Peyer's patch (tissue), 4 donors: ENCODE measurements at regions not wholly inside any gene's neighbourhood (a gene's known extent, or its start where the extent isn't known, plus 50 kb on each side); places are given as distances from the start of the nearest gene placed in this dataset.

Source experiments
- DNase-seq, 3 donors: peaks; one replicate each; pipeline ENCODE4 v3.0.0-alpha.2; 2017 to 2019
- H3K27ac ChIP-seq, 4 donors: fragments of 200-600 bp; sonication (generic); one replicate each; pipeline ENCODE4 v1.5.1; 2016 to 2019
- H3K27me3 ChIP-seq, 2 donors: fragments of 200-600 bp; sonication (generic); one replicate each; pipeline ENCODE4 v1.5.1; 2019
- H3K36me3 ChIP-seq, 3 donors: fragments of 200-600 bp; sonication (generic); one replicate each; pipeline ENCODE4 v1.5.1; 2016 to 2019
- H3K4me1 ChIP-seq, 4 donors: fragments of 200-600 bp; sonication (generic); one replicate each; pipeline ENCODE4 v1.5.1; 2016 to 2019
- H3K4me3 ChIP-seq, 4 donors: fragments of 200-600 bp; sonication (generic); 1 replicate in 3 of 4; 2 replicates in 1 of 4; pipeline ENCODE4 v1.5.1; 2016 to 2019; ENCODE audit warnings: mild to moderate bottlenecking in 1 of 4
- H3K9me3 ChIP-seq, 4 donors: fragments of 200-600 bp; sonication (generic); one replicate each; pipeline ENCODE4 v1.5.1; 2016 to 2019; ENCODE audit warnings: mild to moderate bottlenecking in 1 of 4
- POLR2A ChIP-seq, 2 donors: fragments of 450-650 bp; IDR thresholded peaks; one replicate each; pipeline ENCODE4 v1.5.1; 2017; ENCODE audit warnings: antibody characterized with exemption in 2 of 2, mild to moderate bottlenecking in 2 of 2, moderate library complexity in 2 of 2
- TF ChIP-seq, protein P1 (sequence below), 6 experiments: fragments of 450-650 bp in 4 of 6; fragments of 200-600 bp in 2 of 6; sonication (generic) in 1 of 6; IDR thresholded peaks; one replicate each; pipeline ENCODE4 v1.5.1; 2017 to 2019; ENCODE audit warnings: antibody characterized with exemption in 6 of 6, mild to moderate bottlenecking in 3 of 6, moderate library complexity in 1 of 6

DNA sequence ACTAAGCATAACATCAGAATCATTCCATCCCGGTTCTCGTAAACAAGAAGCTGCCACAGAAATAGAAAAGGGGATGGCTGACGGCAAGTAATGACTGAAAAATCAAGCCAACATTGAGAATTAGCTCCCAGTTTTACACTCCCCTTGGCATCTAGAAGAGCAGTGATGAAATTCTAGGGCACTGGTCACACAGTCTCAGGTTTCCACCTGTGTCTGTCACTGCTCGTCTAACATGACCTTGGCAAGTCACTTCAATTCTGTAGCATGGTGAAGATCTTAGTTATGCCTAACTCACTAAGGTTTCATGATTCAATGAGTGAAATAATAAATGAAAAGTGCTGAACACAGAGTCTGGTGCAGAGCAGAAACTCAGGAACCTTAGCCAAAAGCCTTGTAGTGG, 272.3 kb upstream of the ARRDC4 start:
- no peaks in the 10 kb centered on the region for H3K36me3 ChIP-seq
- no peaks in the 10 kb centered on the region for H3K9me3 ChIP-seq
- H3K27me3 ChIP-seq = no peaks in the 10 kb centered on the region
- TF ChIP-seq POLR2A (IDR thresholded peaks at IDR 0.05) = no peak
- TF ChIP-seq, protein P1, sequence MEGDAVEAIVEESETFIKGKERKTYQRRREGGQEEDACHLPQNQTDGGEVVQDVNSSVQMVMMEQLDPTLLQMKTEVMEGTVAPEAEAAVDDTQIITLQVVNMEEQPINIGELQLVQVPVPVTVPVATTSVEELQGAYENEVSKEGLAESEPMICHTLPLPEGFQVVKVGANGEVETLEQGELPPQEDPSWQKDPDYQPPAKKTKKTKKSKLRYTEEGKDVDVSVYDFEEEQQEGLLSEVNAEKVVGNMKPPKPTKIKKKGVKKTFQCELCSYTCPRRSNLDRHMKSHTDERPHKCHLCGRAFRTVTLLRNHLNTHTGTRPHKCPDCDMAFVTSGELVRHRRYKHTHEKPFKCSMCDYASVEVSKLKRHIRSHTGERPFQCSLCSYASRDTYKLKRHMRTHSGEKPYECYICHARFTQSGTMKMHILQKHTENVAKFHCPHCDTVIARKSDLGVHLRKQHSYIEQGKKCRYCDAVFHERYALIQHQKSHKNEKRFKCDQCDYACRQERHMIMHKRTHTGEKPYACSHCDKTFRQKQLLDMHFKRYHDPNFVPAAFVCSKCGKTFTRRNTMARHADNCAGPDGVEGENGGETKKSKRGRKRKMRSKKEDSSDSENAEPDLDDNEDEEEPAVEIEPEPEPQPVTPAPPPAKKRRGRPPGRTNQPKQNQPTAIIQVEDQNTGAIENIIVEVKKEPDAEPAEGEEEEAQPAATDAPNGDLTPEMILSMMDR (IDR thresholded peaks at IDR 0.05) = no peak
- peaks cover 0 to 7% (median 0%) of the 10 kb centered on the region in 4 donors for H3K4me1 ChIP-seq
- no peak for DNase-seq
- H3K27ac ChIP-seq = no peak overlapping the region
- H3K4me3 ChIP-seq = no peak overlapping the region

DNA sequence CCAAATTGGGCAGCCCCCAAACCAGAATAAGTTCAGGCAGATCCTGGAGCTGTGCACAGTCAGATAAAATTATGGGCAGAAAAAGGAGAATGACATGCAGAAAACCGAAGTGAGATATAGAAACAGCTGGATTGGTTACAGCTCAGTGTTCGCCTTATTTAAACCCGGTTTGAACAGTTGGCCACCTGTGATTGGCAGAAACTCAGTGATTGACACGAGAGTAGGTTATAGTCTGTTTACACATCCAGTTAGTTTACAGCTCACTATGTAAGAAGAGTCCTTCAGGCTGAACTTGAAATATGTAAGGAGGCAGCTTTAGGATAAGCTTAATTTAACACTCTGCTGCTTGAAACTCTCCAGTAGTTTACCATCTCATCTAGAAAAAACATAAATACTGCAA, 271.6 kb upstream of the ARRDC4 start:
- H3K9me3 ChIP-seq = no peaks in the 10 kb centered on the region

DNA sequence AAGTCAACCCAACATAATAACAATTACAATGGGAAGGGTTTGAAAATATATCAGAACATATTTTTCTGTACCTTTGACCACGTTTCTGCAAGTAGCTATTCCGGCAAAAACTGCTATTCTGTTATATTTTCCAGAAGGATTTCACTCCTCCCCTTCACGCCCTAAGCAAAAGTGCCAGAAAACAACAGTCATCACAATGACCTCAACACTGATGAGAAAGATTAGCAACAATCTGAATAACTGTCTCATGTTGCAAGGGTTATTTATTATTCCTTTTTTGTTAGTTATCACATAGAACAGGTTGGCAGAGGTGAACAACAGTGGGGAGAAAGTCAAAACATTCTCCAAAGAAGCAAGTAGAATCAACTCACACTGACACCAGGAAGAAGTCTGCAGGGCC, 269.4 kb upstream of the ARRDC4 start:
- Histone ChIP-seq H3K9me3 (no peaks in the 10 kb centered on the region), H3K27ac (peak overlapping the region in 2 of 4 donors; percentile 26 to 45), H3K4me1 (peaks cover 0 to 7% (median 0%) of the 10 kb centered on the region in 4 donors), H3K4me3 (no peak overlapping the region), H3K36me3 (no peaks in the 10 kb centered on the region), H3K27me3 (no peaks in the 10 kb centered on the region)
- no peak for DNase-seq
- TF ChIP-seq, protein P1 (IDR thresholded peaks at IDR 0.05) = no peak
- no peak for TF ChIP-seq POLR2A (IDR thresholded peaks at IDR 0.05)

More for the DNA sequence above, 271.6 kb upstream of the ARRDC4 start:
- no peaks in the 10 kb centered on the region for H3K27me3 ChIP-seq
- TF ChIP-seq POLR2A (IDR thresholded peaks at IDR 0.05) = no peak
- TF ChIP-seq, protein P1 (IDR thresholded peaks at IDR 0.05) = no peak
- no peak overlapping the region for H3K4me3 ChIP-seq
- peaks cover 0 to 7% (median 0%) of the 10 kb centered on the region in 4 donors for H3K4me1 ChIP-seq
- H3K36me3 ChIP-seq = no peaks in the 10 kb centered on the region
- no peak overlapping the region for H3K27ac ChIP-seq
- no peak for DNase-seq

DNA sequence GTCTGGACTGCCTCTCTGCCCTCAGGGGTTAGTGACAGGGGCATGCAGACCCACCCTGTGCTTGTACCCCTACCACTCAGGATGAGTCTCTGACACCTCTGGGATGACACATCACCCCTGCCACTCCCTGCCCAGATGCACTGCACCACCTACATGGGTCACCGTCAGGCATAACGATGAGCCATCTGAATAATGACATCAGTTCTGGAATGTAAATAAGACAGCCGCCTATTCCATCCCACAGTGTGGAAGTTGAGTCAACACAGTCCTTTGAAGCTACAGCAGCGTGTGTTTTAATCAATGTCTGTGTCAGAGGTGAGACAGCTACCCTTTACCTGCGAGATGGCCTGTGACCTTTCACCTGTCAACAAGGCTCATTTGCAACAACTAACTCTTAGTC, 268.7 kb upstream of the ARRDC4 start:
- Histone ChIP-seq H3K27ac (peak overlapping the region in 2 of 4 donors; percentile 26 to 45), H3K27me3 (no peaks in the 10 kb centered on the region), H3K4me3 (no peak overlapping the region), H3K4me1 (peaks cover 0 to 7% (median 0%) of the 10 kb centered on the region in 4 donors), H3K36me3 (no peaks in the 10 kb centered on the region), H3K9me3 (no peaks in the 10 kb centered on the region)
- TF ChIP-seq POLR2A (IDR thresholded peaks at IDR 0.05) = no peak
- TF ChIP-seq, protein P1 (IDR thresholded peaks at IDR 0.05) = no peak
- peak in 2 of 3 donors; percentile 63 to 77 for DNase-seq

DNA sequence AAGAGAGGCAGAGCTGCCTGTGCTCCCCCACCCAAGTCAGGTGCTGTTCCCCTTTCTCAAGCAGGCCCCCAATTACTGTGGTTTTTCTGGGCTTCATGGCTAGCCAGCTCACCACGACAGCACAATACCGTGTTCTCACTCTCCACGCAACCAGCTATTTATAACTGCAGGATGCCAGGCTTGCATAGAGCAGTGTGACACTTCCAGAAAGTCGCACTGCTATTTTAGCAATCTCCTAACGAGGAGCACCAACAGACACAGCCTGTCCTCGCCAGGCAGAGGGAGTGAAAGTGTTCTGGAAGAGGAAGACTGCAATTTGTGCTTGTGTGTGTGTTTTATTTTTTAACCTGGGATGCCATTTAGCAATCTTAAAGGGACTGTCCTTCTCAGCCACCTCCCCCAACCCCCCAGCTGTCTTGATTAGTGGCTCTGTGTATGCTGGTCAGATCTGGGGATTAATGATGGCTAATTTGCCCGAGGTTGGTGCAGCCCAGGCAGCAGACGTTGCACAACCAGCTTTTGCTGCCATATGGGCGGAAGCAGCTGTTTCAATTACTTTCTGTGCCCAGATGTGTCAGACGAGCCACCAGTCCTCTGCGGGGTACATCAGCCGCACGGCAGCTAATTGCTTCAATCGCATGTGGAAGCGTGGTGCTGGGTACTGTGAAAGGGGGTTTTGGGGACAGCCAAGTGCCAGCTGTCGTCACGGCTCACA, 268.0 kb upstream of the ARRDC4 start:
- no peak for DNase-seq
- no peaks in the 10 kb centered on the region for H3K9me3 ChIP-seq
- no peak for TF ChIP-seq POLR2A (IDR thresholded peaks at IDR 0.05)
- TF ChIP-seq, protein P1 (IDR thresholded peaks at IDR 0.05) = no peak
- no peak overlapping the region for H3K4me3 ChIP-seq
- no peaks in the 10 kb centered on the region for H3K36me3 ChIP-seq
- H3K27ac ChIP-seq = peak overlapping the region in 1 of 4 donors; percentile 44
- H3K27me3 ChIP-seq = no peaks in the 10 kb centered on the region
- peaks cover 0 to 7% (median 0%) of the 10 kb centered on the region in 4 donors for H3K4me1 ChIP-seq
